ENCODE measurements at regions not wholly inside any gene's neighbourhood (a gene's known extent, or its start where the extent isn't known, plus 50 kb on each side); places are given as distances from the start of the nearest gene placed in this dataset.

DNA sequence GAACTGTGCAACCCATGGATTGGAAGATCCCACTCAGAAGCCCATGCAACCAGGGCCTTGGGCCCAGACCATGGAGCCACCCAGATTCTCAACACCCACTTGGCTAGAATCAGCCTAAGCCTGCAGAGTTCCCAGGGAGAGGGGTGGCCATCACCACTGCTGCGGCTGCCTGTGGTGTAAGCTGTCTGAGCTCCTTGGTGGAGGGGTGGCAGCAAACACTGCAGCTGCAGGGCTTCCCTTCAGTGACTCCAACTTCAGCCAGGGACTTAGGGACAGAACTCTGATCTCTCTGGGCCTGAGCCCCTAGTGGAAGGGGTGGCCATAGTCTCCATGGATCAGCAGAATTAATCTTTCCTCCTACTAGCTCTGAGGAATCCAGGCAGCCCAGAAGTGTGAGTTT is 72.5 kb downstream of the RAD51AP2 start:
- TF ChIP-seq, protein P1, sequence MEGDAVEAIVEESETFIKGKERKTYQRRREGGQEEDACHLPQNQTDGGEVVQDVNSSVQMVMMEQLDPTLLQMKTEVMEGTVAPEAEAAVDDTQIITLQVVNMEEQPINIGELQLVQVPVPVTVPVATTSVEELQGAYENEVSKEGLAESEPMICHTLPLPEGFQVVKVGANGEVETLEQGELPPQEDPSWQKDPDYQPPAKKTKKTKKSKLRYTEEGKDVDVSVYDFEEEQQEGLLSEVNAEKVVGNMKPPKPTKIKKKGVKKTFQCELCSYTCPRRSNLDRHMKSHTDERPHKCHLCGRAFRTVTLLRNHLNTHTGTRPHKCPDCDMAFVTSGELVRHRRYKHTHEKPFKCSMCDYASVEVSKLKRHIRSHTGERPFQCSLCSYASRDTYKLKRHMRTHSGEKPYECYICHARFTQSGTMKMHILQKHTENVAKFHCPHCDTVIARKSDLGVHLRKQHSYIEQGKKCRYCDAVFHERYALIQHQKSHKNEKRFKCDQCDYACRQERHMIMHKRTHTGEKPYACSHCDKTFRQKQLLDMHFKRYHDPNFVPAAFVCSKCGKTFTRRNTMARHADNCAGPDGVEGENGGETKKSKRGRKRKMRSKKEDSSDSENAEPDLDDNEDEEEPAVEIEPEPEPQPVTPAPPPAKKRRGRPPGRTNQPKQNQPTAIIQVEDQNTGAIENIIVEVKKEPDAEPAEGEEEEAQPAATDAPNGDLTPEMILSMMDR (IDR thresholded peaks at IDR 0.05; ENCODE audit: low read depth, low read length): no peak
- TF ChIP-seq POLR2A (IDR thresholded peaks at IDR 0.05; ENCODE audit: extremely low read depth, insufficient read length): no peak
